ENCODE measurements at regions not wholly inside any gene's neighbourhood (a gene's known extent, or its start where the extent isn't known, plus 50 kb on each side); places are given as distances from the start of the nearest gene placed in this dataset.
"Not testable (repeated sequence)": the region's sequence is repeated elsewhere in the genome, so short reads cannot be mapped to it uniquely, and the experiment has no call there.

DNA sequence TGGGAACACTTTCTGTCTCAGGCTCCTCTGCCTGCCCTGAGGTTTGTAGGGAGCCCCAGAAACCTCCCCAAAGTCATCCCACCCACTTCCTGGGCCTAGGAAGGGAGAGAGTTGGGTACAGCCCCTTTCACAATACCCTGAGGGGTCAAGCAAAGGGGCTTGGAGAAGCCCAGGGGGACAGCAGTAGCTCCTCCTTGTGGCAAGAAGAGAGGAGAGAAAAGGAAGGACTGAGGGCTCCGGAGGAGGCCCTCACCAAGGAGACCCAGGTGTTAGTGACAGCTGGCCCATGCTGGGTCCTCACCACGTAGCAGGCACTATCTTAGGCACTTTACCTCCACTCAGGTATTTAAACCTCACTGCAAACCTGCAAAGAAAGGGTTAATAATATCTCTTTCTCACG lies 112.8 kb downstream of the IRX5 start:
- no peak for DNase-seq

DNA sequence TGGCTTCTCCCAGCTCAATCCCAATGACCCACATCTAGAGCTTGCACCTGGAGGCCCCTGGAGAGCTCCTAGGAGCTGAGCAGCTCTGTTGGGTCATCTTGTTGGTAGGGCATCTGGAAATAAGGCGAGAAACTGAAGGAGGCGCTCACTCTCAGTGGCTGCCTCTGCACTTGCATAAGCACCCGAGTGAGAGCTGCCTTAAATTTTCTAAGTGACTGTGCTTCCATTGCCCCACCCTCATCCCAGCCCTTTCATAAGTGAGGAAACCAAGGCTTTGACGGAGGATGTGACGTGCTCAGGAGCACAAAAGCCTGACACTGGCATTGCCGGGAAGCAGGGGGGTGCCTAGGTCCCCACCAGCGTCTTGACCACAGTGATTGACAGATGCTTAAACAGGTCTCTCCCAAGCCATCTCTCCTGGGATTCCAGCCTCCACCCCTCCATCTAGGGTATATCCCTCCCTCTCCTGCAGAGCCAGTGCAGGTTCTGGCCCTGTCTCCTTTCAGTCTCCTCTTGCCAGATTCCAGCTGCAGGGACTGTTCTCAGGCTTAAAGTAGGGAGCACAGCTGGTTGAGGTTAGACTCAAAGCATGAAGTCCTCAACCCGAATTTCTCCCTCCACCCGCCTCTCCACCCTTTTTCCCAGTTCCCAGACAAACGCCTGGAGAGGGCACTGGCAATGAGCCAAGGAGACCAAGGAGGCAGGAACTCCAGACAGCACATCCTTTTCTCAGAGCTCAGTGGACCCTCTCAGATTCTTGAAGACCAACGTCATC lies 113.7 kb downstream of the IRX5 start:
- no peak for DNase-seq

DNA sequence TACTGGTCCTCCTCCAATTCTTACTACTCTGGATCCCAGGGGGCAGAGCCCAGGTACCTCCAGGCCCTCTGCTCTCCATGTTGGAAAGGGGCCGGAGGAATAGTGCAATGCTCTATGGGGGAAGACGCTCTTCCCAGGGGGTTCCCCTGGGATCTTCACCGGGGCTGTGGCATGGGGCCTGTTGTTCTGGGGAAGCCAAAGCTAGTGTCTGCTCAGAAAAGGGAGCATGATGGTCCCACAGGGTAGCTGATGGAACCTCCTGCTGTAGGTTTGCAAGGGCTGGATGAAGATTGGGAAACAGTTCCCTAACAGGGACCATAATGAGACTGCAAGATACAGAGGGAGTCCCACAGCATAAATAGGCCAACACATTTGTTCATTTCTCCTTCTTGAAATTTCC lies 114.7 kb downstream of the IRX5 start:
- DNase-seq, result no peak

DNA sequence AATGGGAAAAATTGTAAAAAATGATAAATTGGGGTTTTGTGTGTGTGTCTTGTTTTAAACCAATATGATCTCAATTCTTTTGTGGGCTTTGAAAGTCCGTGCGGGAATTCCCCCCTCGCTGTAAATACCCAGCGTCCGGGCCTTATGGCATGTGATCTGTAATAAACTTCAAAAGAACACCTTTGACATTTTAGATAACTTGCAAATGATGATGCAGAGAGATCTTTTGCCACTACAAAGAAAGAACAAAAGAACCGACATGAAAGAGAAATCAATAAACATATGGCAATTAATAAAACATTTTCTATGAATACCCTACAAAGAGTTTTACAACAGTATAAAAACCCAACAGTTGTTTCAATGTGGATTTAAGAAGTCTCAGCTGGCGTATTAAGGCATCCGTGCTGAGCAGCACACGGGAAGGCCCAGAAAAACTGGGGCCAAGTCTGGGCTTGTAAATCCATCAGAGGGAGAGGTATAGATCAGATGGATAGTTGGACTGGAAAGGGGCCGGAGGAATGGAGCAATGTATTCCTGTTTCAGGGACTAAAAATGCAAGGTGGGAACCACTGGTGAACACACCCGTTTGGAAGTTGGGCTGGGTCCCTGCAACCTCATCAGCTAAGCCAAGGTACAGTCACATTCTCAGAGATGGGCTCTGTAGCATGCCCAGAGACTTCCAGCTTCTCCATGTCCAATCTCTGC lies 115.2 kb downstream of the IRX5 start:
- no peak for DNase-seq

DNA sequence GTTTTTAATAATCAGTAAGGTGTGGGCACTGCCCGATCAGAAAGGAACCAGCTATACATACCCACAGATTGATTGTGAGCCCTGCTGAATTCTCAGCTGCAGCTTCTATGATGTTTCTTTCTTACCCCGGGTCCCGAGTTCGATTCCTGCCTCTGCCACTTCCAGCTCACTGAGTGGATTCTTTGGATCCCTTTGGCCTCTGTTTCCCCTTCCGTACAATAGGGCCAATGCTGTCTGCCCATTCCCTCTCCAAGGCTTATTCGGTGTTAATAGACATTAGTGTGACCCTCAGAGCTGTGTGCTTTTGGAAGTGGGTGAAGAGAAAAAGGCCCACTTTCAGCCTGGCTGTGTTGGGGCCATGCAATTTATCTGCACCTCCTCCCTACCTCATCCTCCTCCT lies 115.8 kb downstream of the IRX5 start:
- DNase-seq, result no peak

DNA sequence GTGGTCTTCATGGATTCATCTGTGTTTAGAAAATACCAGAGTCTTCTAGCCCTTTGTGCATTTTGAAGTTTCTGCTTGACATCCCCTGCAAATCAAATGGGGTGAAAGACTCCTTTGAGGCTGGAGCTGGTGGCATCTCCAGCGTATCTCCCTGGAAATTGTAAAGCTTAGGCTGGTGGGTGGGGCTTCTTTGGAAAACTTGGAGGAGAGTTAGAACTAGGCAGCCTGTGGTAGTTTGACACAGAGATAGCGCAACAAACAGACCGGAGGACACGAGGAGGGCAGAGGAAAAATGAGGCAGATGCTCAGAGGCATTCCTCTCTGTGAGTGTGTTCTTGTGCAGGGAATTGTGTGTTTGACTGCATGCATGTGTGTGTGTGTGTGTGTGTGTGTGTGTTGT lies 116.3 kb downstream of the IRX5 start:
- DNase-seq, result no peak

DNA sequence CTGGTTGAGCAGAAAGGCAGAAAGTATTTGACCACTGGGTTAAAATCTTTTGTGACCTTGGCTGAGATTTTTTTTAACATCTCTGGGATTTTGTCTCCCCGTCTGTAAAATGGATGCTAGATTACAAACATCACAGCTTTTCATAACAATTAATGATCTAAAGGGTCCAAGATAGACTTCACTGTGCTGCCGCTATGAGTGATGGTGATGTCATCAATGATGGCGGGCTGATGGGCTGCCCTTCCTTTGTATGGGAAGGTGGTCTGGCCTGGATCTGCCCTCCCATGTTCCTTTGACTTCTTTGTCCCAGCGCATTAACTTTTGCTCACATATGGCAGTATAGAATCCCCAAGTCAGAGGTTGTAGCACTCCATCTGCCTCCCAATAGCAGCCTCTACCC lies 116.7 kb downstream of the IRX5 start:
- DNase-seq, result no peak

DNA sequence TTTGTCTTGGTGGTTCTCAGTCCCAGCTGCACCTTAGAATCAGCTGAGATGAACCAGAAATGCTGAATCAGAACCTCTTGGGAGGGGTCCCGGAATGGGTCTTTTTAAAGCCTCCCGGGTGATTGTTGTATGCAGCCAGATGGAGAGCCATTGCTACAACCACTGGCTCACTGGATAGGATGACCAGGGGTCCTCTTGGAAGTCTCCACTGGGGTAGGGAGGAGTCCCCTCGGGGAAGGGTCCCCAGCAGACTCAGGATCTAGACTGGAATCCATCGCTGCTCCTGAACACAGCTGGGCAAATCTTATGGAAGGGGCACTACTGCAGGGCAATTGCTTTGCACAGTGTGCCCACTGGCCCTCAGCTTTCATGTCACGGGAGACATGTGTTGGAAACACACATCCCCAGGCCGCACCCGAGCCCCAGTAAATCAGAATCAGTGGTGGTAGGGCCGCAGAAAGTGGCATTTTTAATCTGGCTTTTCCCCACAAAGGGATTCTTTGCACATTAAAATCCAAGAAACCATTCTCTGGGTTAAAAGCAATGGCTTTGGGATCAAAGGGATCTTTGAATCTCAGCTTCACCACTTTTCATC lies 117.3 kb downstream of the IRX5 start:
- DNase-seq, result no peak

DNA sequence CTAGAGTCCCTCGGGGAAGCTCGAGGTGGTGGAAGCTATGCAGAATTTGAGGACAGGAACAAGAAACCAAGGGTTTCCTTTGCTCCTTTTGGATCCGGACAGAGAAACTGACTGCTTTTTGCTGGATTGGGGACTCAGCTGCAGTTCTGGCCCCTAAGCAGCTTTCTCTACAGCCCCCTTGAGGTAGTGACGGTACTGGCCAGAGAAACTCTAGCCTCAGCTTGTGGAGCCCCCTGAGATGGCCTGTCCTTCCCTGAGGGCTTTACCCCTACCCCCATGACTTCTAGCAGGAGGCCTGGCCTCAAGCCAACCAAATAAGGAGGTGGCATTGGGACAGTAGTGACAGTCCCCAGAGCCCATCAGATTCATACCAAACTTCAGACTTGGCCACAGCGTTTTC lies 118.1 kb downstream of the IRX5 start:
- no peak for DNase-seq

DNA sequence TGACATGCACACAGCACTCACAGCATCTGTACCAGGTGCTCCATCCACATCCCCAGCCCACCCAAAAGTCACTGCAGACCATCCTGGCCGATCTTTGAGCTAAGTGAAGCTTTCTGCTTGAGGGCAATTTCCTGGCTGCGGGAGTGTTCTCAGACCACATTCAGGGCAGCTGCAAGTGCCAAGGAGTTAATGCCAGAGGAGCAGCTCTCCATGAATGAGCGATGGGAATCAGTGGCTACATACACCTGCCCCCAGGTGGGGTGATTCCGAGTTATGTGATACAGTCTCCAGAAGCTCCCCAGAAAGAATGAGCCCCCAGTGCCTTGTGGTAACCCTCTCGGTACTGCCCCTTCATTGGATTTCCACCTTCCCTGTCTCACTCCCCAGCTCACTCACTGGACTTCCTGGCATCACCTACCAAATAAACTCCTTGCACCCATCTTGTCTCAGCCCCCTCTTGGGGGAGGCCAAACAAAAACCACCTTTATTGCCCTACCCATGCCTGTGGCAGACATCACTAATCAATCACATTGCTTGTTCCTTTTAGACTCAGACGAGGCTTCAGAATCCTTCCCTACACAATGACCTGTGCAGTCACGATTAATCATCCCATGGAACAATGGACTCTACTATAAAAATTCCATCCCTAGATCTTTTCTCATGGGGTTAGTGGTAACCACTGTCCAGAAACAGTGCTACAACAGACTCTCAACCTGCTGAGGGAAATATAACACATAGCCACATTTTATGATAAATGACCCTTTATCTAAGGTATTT lies 121.1 kb downstream of the IRX5 start:
- no peak for DNase-seq

DNA sequence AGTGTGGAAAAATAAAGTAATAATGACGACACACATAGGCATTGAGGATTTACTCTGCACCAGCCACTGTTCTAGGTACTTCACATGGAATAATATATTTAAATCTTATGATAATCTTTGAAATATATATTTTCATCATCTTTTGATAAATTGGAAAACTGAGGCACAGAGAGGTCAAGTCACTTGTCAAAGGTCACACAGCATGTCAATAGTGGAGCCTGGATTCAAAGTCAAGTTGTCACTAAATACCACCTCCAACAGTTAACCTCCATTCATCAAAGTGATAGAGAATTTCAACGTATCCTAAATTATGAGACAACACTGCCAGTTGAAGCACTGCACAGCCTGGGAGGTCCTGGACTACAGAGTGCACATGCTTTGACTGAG lies 121.7 kb downstream of the IRX5 start:
- DNase-seq, result no peak

DNA sequence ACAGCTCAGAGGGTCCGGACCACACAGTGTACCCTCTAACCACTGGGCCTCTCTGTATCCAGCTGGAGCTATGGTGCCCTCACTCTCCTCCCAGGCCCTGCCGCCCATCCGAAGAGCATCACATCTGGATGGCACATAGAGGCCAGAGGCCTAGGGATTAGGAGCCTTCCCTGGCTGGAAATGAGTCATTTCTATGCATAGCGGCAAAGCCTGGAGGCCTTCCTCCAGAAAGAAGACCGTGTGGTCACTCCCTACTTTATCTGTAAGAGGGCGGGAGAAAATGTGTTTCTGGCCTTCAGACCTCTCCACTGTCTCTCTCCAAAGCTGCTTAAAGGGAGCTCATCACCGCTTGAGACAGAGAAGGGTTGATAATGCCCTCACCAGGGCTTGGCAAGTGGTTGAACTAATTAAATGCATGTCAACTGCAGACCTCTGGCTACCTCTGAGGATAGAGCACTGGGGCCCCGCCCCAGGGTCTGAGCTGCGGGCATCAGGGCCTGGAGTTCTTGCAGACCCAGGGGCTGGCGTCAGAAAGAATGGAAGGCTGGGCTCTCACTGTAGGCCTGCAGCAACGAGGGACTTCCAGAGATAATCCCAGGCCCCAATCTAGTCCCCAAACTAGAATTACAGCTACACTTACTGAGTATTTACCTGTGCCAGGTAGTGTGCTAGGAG lies 122.2 kb downstream of the IRX5 start:
- no peak for DNase-seq

DNA sequence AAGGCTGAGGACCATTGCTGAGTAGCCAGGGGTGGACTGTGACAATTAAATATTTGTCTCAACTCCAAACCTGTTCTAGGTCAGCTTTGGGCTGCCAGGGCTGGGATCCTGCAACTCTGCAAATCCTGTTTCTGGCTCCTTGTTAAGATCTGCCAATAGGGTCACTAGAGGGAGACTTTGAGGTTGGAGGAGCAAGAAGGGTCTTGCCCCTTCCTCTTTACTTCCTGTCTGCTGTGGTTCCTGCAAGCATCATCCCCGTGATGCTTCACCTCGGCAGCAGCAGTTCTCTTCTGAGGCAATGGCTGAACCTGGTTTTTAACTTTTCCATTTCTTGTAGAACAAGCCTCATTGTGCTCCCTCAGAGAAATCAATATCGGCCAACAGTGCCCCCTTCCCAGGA lies 124.6 kb downstream of the IRX5 start:
- no peak for DNase-seq

DNA sequence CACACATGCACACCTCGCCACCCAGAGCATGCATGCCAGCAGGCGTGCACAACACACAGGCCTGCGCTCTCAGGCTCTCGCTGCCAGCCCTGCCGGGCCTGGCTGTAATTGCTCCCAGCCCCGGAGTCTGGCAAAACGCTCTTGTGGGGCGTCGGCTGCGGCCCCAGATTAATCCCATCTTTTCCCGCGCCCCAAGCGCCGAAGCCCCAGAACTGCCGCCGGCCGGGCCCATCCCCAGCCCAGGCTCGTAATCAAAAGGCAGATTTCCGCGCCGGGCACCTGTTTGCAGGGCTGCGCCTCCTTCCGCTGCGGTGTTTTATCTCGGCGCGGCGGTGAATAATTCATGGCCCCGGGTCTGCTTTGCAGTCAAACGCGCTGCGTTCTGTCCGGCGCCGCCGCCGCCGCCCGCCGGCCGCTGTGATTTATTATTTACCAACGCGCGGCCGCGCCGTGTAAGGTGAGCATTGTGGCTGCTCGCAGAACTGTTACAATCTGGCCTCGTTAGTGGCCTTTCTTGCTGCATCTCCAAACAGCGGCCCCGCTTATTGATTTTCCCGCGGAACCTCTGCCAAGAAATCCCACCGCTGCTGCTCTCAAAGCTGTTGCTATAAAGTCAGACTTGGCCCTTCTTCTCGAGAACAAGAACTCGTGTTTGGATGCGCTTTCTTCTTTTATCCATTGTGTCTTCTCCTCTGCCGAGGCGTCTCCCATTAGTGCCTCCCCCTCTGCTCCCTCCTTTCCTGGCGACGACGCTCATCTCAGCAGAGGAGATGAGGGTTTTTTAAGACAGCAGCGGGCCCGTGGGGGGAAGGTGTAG lies 126.1 kb downstream of the IRX5 start:
- no peak for DNase-seq

DNA sequence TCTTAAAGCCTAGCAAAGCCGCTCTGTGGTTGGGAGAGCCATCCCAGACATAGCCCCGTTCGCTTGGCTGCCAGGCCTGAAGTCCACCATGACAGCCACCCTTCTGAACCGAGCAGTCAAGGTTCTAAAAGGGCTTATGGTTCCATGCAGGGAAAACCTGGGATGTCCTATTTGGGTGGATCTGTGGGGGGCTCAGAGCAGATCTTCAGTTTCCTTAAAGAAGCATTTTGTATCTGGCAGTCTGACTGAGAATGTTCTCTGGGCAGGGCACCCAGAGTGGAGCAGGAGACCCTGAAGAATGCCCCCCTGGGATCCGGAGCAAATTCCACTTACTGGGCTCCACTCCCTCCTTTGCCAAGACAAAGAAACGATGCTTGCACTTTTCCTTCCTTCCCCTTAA lies 127.2 kb downstream of the IRX5 start:
- DNase-seq, result no peak

DNA sequence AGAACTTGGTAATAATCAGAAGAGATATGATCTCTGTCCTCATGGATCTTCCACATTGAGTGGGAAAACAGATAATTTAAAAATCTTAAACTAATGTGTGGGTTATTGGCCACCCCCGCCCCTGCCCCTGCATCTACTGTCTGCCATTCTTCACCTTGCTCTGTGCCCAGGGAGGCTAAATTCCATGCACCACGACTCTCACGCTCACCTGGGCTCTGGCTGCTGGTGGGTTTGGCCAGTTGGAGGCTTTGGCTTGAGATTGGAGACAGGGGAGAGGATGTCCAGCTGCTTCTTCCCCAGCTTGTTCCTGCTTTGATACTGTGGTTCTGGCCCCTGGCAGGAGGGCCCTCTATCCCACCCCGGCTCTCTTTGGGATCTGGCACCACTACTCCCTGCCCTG lies 127.9 kb downstream of the IRX5 start:
- DNase-seq, result no peak

DNA sequence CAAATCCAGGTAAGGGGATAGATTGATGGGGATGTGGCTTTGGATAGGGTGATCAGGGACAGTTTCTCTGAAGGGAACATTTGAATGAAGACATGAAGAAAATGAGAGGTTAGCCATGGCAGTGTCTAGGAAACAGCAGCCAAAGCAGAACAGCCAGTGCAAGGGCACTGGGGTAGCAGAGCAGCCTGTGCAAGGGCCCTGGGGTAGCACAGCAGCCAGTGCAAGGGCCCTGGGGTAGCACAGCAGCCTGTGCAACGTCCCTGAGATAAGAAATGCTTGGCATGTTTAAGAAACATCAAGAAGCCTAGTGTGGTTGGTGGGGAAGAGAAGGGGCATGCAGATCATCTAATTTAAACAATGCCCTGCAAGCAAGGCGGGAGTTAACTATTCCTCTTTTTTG lies 128.5 kb downstream of the IRX5 start:
- no peak for DNase-seq

DNA sequence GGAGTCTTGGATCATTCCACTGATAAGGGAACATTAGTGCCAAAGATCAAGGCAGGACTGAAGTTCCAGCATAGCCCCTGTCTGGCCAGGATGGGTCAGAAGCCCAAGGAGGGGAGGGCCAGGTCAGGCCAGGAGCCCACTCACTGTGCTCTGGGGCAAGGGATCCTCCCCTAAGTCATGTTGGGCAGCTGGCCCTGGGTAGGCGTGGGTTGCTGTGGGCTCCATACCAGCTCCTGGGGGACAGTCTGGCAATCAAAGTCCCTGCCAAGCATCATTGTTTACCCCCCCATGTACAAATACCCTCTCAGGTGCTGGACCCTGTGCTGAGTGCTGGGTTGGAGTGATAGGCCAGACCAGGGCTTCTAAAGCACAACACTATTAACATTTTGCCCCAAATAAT lies 130.5 kb downstream of the IRX5 start:
- no peak for DNase-seq

DNA sequence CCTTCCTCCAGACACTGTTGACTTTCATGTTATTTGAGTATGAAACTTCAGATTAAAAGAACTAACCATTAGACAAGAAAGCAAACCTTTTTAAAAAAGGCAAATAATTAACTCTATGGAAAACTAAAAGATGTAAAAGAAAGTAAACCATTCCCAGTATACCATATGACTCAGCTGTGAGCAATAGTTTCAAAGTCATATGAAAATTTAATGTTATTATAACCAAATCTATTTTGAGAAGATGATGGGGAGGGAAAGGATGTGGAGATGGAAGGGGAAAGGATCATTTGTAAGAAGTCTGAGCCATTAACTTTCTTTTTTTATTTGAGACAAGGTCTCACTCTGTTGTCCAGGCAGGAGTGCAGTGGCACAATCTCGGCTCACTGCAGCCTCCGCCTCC lies 131.8 kb downstream of the IRX5 start:
- no peak for DNase-seq

DNA sequence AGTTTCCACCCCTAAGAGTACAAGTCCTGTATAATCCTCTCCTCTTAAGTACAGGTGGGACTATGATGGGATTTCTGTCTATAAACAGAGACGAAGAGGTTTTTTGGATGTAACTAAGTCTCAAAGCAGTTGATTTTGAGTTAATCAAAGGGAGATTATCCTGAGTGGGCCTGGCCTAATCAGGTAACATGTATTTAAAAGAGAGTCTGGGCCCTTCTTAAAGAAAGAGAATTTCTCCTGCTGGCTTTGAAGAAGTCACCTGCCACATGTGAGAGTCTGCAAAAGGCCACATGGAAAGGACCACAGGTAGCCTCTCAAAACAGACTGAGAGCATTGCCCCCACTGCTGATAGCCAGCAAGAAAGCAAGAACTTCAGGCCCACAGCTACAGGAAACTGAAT lies 142.3 kb downstream of the IRX5 start:
- DNase-seq, result no peak

DNA sequence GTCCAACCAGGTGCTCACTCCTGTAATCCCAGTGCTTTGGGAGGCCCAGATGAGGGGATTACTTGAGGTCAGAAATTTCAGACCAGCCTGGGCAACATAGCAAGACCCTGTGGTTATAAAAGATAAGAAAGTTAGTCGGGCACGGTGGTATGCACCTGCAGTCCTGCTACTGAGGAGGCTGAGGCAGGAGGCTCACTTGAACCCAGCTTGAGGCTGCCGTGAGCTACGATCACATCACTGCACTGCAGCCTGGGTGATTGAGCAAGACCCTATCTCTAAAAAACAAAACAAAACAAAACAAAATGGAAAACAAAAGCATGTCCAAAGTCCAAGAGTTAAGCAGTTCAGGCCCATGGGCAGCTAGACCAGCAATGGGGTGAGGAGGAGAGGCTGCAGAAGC lies 143.2 kb downstream of the IRX5 start:
- DNase-seq, result no peak

DNA sequence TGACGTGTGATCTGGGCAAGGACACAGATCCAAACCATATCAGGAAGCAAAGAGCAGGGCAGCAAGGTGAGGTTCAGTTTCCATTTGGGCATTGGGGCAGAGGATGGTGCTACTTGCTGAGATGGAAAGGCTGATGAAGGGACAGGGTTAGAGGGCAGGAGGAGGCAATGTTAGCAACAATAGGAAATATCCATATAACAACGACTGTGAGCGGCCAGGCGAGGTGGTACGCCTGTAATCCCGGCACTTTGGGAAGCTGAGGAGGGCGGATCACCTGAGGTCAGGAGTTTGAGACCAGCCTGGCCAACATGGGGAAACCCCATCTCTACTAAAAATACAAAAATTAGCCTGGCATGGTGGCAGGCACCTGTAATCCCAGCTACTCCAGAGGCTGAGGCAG lies 144.5 kb downstream of the IRX5 start:
- DNase-seq, result not testable (repeated sequence)

Measured in stimulated activated CD4-positive, alpha-beta T cell treated with anti-CD3 and anti-CD28 coated beads, Interleukin-2, amount 100 ng/mL, for 48 hours (primary cell).